ENCODE measurements at regions not wholly inside any gene's neighbourhood (a gene's known extent, or its start where the extent isn't known, plus 50 kb on each side); places are given as distances from the start of the nearest gene placed in this dataset.

DNA sequence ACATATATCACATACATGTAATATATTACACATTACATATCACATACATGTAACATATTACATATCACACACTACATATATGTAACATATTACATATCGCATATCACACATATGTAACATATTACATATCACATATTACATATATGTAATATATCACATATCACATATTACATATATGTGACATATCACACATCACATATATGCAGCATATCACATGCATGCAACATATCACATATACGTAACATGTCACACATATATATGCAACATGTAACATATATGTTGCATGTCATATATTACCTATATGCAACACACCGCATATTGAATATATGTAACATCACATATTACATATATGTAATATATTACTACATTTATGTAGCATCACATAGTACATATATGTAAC is 211.2 kb downstream of the ARL6IP6 start:
- intact Hi-C loops (cut with DNase I; ENCODE audit: low total_unique reads) = no loop called here

GRCh38 chr2:152925547-152926448 is 207.4 kb downstream of the ARL6IP6 start:
- Histone ChIP-seq H3K27me3 (no peaks in the 10 kb centered on the region), H3K9me3 (no peaks in the 10 kb centered on the region), H3K4me1 (no peaks in the 10 kb centered on the region), H3K36me3 (no peaks in the 10 kb centered on the region), H3K27ac (peak overlapping the region in 1 of 2 donors; percentile 7), H3K4me3 (no peak overlapping the region)
- peak in 1 of 2 donors; percentile 41 for DNase-seq (ENCODE audit: low spot score in 2 of 2)
- intact Hi-C loops (cut with DNase I; ENCODE audit: low total_unique reads) = no loop called here
- TF ChIP-seq POLR2AphosphoS5 (IDR thresholded peaks at IDR 0.05) = no peak
- no peak for TF ChIP-seq POLR2A (IDR thresholded peaks at IDR 0.05)
- peak; percentile 11 to 50 (median 48) for TF ChIP-seq CTCF (IDR thresholded peaks at IDR 0.05)

More for the DNA sequence above, 211.2 kb downstream of the ARL6IP6 start:
- Histone ChIP-seq H3K27me3 (no peaks in the 10 kb centered on the region), H3K36me3 (no peaks in the 10 kb centered on the region), H3K27ac (no peak overlapping the region), H3K4me1 (no peaks in the 10 kb centered on the region), H3K9me3 (no peaks in the 10 kb centered on the region), H3K4me3 (no peak overlapping the region)
- no peak for DNase-seq (ENCODE audit: low spot score in 2 of 2)
- TF ChIP-seq POLR2AphosphoS5 (IDR thresholded peaks at IDR 0.05) = no peak
- TF ChIP-seq CTCF (IDR thresholded peaks at IDR 0.05) = no peak
- no peak for TF ChIP-seq POLR2A (IDR thresholded peaks at IDR 0.05)

- Histone ChIP-seq H3K27me3 (no peaks in the 10 kb centered on the region), H3K36me3 (no peaks in the 10 kb centered on the region), H3K4me1 (no peaks in the 10 kb centered on the region), H3K9me3 (no peaks in the 10 kb centered on the region), H3K4me3 (no peak overlapping the region), H3K27ac (peak overlapping the region; percentile 22 to 48)
- intact Hi-C loops (cut with DNase I; ENCODE audit: low total_unique reads) = no loop called here
- TF ChIP-seq POLR2AphosphoS5 (IDR thresholded peaks at IDR 0.05) (peak in 1 of 3 donors; percentile 45), POLR2A (IDR thresholded peaks at IDR 0.05) (no peak)
- DNase-seq (ENCODE audit: low spot score in 2 of 2) = peak in 1 of 2 donors; percentile 81
Measured at GRCh38 chr2:152924722-152925121, 206.3 kb downstream of the ARL6IP6 start.

- peak overlapping the region; percentile 22 to 48 for H3K27ac ChIP-seq
- H3K27me3 ChIP-seq = no peaks in the 10 kb centered on the region
- H3K4me1 ChIP-seq = no peaks in the 10 kb centered on the region
- TF ChIP-seq POLR2AphosphoS5 (IDR thresholded peaks at IDR 0.05) (no peak), CTCF (IDR thresholded peaks at IDR 0.05) (no peak), POLR2A (IDR thresholded peaks at IDR 0.05) (no peak)
- intact Hi-C loops (cut with DNase I; ENCODE audit: low total_unique reads) = no loop called here
- DNase-seq (ENCODE audit: low spot score in 2 of 2) = no peak
- H3K4me3 ChIP-seq = no peak overlapping the region
- H3K9me3 ChIP-seq = no peaks in the 10 kb centered on the region
- no peaks in the 10 kb centered on the region for H3K36me3 ChIP-seq
Measured at GRCh38 chr2:152924219-152924618, 205.8 kb downstream of the ARL6IP6 start.

GRCh38 chr2:152920846-152921245 is 202.4 kb downstream of the ARL6IP6 start:
- no peaks in the 10 kb centered on the region for H3K36me3 ChIP-seq
- intact Hi-C loops (cut with DNase I; ENCODE audit: low total_unique reads) = no loop called here
- TF ChIP-seq POLR2A (IDR thresholded peaks at IDR 0.05) (no peak), POLR2AphosphoS5 (IDR thresholded peaks at IDR 0.05) (no peak)
- no peaks in the 10 kb centered on the region for H3K27me3 ChIP-seq
- DNase-seq (ENCODE audit: low spot score in 2 of 2) = no peak
- H3K27ac ChIP-seq = no peak overlapping the region
- no peaks in the 10 kb centered on the region for H3K9me3 ChIP-seq
- H3K4me3 ChIP-seq = no peak overlapping the region
- H3K4me1 ChIP-seq = no peaks in the 10 kb centered on the region

DNA sequence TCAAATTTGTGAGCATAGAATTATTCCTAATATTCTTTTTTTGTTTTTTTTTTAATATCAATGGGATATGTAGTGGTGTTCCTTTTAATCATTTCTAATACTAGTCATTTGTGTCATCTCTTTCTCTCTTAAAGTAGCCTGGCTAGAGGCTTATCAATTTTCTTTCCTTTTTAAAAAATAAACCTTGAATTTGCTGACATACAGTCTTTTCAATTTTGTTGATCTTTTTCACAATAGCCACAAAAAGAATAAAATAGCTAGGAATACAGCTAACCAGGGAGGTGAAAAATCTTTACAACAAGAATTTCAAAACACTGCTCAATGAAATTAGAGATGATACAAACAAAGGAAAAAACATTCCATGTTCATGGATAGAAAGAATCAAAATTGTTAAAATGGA is 192.6 kb downstream of the ARL6IP6 start:
- Histone ChIP-seq H3K9me3 (peaks cover 0 to 4% of the 10 kb centered on the region in 2 donors), H3K36me3 (no peaks in the 10 kb centered on the region), H3K4me1 (no peaks in the 10 kb centered on the region), H3K27me3 (no peaks in the 10 kb centered on the region), H3K4me3 (no peak overlapping the region), H3K27ac (no peak overlapping the region)
- intact Hi-C loops (cut with DNase I; ENCODE audit: low total_unique reads) = no loop called here
- no peak for DNase-seq (ENCODE audit: low spot score in 2 of 2)
- TF ChIP-seq POLR2AphosphoS5 (IDR thresholded peaks at IDR 0.05) = no peak
- no peak for TF ChIP-seq POLR2A (IDR thresholded peaks at IDR 0.05)
- no peak for TF ChIP-seq CTCF (IDR thresholded peaks at IDR 0.05)
